H1 (cell line): ENCODE measurements at regions not wholly inside any gene's neighbourhood (a gene's known extent, or its start where the extent isn't known, plus 50 kb on each side); places are given as distances from the start of the nearest gene placed in this dataset.

ENCODE experiments used
- ASH2L ChIP-seq: fragments of 200-600, 300-600 bp; sonication (generic); IDR thresholded peaks from one replicate; pipeline ENCODE4 v1.7.1; 2017; ENCODE audit warnings: low read length
- CREB1 ChIP-seq: IDR thresholded peaks from 2 replicates; pipeline ENCODE4 v1.6.1; 2012; ENCODE audit warnings: inconsistent platforms
- EGR1 ChIP-seq: IDR thresholded peaks from 2 replicates; pipeline ENCODE4 v1.6.1; 2011; ENCODE audit warnings: low read depth, low read length, borderline replicate concordance
- EZH2 ChIP-seq: fragments of 200-600 bp; sonication (generic); IDR thresholded peaks from 2 replicates; pipeline ENCODE4 v1.7.1; 2012; ENCODE audit warnings: low read depth, mild to moderate bottlenecking, moderate library complexity, low read length, inconsistent platforms; ENCODE audit not compliant: severe bottlenecking
- KDM5A ChIP-seq: fragments of 200-600 bp; IDR thresholded peaks from 2 replicates; pipeline ENCODE4 v1.7.1; 2012; ENCODE audit warnings: mild to moderate bottlenecking, low read length, inconsistent platforms, mixed read lengths
- RAD21 ChIP-seq, 2 experiments: IDR thresholded peaks in 1 of 2; conservative IDR thresholded peaks in 1 of 2; 2 replicates each; pipeline ENCODE4 v1.6.1; 2011; ENCODE audit warnings: low read depth in 2 of 2, low read length in 2 of 2, improper control_type of control experiment in 1 of 2, inconsistent platforms in 1 of 2, mild to moderate bottlenecking in 1 of 2, moderate library complexity in 1 of 2
- RFX5 ChIP-seq: IDR thresholded peaks from 2 replicates; pipeline ENCODE4 v1.6.1; 2011; ENCODE audit warnings: low read depth, low read length, improper control_type of control experiment, borderline replicate concordance
- RXRA ChIP-seq: IDR thresholded peaks from 2 replicates; pipeline ENCODE4 v1.6.1; 2011; ENCODE audit warnings: low read depth, mild to moderate bottlenecking, low read length, moderate library complexity; ENCODE audit not compliant: insufficient read depth
- SIN3A ChIP-seq, 2 experiments: IDR thresholded peaks in 1 of 2; conservative IDR thresholded peaks in 1 of 2; 2 replicates each; pipeline ENCODE4 v1.6.1; 2011 to 2012; ENCODE audit warnings: low read length in 2 of 2, improper control_type of control experiment in 1 of 2, low read depth in 1 of 2, mild to moderate bottlenecking in 1 of 2
- TEAD4 ChIP-seq: IDR thresholded peaks from 2 replicates; pipeline ENCODE4 v1.6.1; 2012; ENCODE audit warnings: low read depth, low read length, inconsistent platforms, mixed read lengths
- TF ChIP-seq, protein P1 (sequence below): fragments of 300-600 bp; sonication (generic); IDR thresholded peaks from 2 replicates; pipeline ENCODE4 v1.7.1; 2012; ENCODE audit warnings: low read length, moderate library complexity, mild to moderate bottlenecking, inconsistent platforms; ENCODE audit not compliant: insufficient replicate concordance

GRCh38 chr5:56518820-56519219 is 285.7 kb upstream of the ANKRD55 start (continued):
- TF ChIP-seq, protein P1, sequence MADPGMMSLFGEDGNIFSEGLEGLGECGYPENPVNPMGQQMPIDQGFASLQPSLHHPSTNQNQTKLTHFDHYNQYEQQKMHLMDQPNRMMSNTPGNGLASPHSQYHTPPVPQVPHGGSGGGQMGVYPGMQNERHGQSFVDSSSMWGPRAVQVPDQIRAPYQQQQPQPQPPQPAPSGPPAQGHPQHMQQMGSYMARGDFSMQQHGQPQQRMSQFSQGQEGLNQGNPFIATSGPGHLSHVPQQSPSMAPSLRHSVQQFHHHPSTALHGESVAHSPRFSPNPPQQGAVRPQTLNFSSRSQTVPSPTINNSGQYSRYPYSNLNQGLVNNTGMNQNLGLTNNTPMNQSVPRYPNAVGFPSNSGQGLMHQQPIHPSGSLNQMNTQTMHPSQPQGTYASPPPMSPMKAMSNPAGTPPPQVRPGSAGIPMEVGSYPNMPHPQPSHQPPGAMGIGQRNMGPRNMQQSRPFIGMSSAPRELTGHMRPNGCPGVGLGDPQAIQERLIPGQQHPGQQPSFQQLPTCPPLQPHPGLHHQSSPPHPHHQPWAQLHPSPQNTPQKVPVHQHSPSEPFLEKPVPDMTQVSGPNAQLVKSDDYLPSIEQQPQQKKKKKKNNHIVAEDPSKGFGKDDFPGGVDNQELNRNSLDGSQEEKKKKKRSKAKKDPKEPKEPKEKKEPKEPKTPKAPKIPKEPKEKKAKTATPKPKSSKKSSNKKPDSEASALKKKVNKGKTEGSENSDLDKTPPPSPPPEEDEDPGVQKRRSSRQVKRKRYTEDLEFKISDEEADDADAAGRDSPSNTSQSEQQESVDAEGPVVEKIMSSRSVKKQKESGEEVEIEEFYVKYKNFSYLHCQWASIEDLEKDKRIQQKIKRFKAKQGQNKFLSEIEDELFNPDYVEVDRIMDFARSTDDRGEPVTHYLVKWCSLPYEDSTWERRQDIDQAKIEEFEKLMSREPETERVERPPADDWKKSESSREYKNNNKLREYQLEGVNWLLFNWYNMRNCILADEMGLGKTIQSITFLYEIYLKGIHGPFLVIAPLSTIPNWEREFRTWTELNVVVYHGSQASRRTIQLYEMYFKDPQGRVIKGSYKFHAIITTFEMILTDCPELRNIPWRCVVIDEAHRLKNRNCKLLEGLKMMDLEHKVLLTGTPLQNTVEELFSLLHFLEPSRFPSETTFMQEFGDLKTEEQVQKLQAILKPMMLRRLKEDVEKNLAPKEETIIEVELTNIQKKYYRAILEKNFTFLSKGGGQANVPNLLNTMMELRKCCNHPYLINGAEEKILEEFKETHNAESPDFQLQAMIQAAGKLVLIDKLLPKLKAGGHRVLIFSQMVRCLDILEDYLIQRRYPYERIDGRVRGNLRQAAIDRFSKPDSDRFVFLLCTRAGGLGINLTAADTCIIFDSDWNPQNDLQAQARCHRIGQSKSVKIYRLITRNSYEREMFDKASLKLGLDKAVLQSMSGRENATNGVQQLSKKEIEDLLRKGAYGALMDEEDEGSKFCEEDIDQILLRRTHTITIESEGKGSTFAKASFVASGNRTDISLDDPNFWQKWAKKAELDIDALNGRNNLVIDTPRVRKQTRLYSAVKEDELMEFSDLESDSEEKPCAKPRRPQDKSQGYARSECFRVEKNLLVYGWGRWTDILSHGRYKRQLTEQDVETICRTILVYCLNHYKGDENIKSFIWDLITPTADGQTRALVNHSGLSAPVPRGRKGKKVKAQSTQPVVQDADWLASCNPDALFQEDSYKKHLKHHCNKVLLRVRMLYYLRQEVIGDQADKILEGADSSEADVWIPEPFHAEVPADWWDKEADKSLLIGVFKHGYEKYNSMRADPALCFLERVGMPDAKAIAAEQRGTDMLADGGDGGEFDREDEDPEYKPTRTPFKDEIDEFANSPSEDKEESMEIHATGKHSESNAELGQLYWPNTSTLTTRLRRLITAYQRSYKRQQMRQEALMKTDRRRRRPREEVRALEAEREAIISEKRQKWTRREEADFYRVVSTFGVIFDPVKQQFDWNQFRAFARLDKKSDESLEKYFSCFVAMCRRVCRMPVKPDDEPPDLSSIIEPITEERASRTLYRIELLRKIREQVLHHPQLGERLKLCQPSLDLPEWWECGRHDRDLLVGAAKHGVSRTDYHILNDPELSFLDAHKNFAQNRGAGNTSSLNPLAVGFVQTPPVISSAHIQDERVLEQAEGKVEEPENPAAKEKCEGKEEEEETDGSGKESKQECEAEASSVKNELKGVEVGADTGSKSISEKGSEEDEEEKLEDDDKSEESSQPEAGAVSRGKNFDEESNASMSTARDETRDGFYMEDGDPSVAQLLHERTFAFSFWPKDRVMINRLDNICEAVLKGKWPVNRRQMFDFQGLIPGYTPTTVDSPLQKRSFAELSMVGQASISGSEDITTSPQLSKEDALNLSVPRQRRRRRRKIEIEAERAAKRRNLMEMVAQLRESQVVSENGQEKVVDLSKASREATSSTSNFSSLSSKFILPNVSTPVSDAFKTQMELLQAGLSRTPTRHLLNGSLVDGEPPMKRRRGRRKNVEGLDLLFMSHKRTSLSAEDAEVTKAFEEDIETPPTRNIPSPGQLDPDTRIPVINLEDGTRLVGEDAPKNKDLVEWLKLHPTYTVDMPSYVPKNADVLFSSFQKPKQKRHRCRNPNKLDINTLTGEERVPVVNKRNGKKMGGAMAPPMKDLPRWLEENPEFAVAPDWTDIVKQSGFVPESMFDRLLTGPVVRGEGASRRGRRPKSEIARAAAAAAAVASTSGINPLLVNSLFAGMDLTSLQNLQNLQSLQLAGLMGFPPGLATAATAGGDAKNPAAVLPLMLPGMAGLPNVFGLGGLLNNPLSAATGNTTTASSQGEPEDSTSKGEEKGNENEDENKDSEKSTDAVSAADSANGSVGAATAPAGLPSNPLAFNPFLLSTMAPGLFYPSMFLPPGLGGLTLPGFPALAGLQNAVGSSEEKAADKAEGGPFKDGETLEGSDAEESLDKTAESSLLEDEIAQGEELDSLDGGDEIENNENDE = no peak
- TF ChIP-seq SIN3A (conservative IDR thresholded peaks at IDR 0.05 in 1 of 2, IDR thresholded peaks at IDR 0.05 in 1 of 2; ENCODE audit: low read depth in 1 of 2, low read length in 2 of 2) (no peak), ASH2L (no peak), KDM5A (no peak), EZH2 (no peak), RFX5 (no peak), RXRA (no peak), EGR1 (no peak), TEAD4 (no peak), RAD21 (IDR thresholded peaks at IDR 0.05 in 1 of 2, conservative IDR thresholded peaks at IDR 0.05 in 1 of 2; ENCODE audit: low read depth in 2 of 2, low read length in 2 of 2) (no peak), CREB1 (no peak)
